ENCODE measurements at regions not wholly inside any gene's neighbourhood (a gene's known extent, or its start where the extent isn't known, plus 50 kb on each side); places are given as distances from the start of the nearest gene placed in this dataset.

- H3K27ac Mint-ChIP-seq = no peak overlapping the region
- Histone ChIP-seq H3K4me1 (no peaks in the 10 kb centered on the region), H3K27me3 (no peaks in the 10 kb centered on the region), H3F3A (ENCODE audit: low read depth) (no peaks in the 10 kb centered on the region), H3K79me2 (ENCODE audit: low read depth) (no peaks in the 10 kb centered on the region), H3K9me3 (ENCODE audit: low read depth) (no peaks in the 10 kb centered on the region), H3K27ac (no peak overlapping the region), H2AFZ (replicated peaks) (no peak overlapping the region), H3K4me2 (no peak overlapping the region), H3K9ac (no peak overlapping the region), H3K36me3 (no peaks in the 10 kb centered on the region), H4K20me1 (ENCODE audit: low read depth) (no peaks in the 10 kb centered on the region), H3K4me3 (no peak overlapping the region)
- no peak overlapping the region for H3K4me3 Mint-ChIP-seq
- no peaks in the 10 kb centered on the region for H3K36me3 Mint-ChIP-seq
- no peaks in the 10 kb centered on the region for H3K27me3 Mint-ChIP-seq (ENCODE audit: insufficient read depth, low read depth)
- H3K9me3 Mint-ChIP-seq = peaks cover 10% of the 10 kb centered on the region
- H3K4me1 Mint-ChIP-seq = no peaks in the 10 kb centered on the region
- DNase-seq (ENCODE audit: low spot score) = no peak
- no peak for TF ChIP-seq EZH2 (IDR thresholded peaks at IDR 0.05)
- no peak for TF ChIP-seq CTCF (IDR thresholded peaks at IDR 0.05)
- no peak for TF ChIP-seq EZH2phosphoT487 (IDR thresholded peaks at IDR 0.05)
These were observed 350.9 kb downstream of the YTHDC2 start for GRCh38 chr5:113864437-113864836.

- TF ChIP-seq EZH2phosphoT487 (IDR thresholded peaks at IDR 0.05) = no peak
- TF ChIP-seq CTCF (IDR thresholded peaks at IDR 0.05) = no peak
- TF ChIP-seq EZH2 (IDR thresholded peaks at IDR 0.05) = no peak
- Mint-ChIP-seq H3K36me3 (no peaks in the 10 kb centered on the region), H3K4me1 (no peaks in the 10 kb centered on the region), H3K27me3 (ENCODE audit: insufficient read depth, low read depth) (no peaks in the 10 kb centered on the region), H3K27ac (no peak overlapping the region), H3K4me3 (no peak overlapping the region), H3K9me3 (peaks cover 5% of the 10 kb centered on the region)
- Histone ChIP-seq H3K4me2 (no peak overlapping the region), H3K4me3 (no peak overlapping the region), H3K27ac (no peak overlapping the region), H3K79me2 (ENCODE audit: low read depth) (no peaks in the 10 kb centered on the region), H3K36me3 (no peaks in the 10 kb centered on the region), H4K20me1 (ENCODE audit: low read depth) (no peaks in the 10 kb centered on the region), H3K4me1 (no peaks in the 10 kb centered on the region), H3K9me3 (ENCODE audit: low read depth) (no peaks in the 10 kb centered on the region), H3K27me3 (no peaks in the 10 kb centered on the region), H2AFZ (replicated peaks) (no peak overlapping the region), H3K9ac (no peak overlapping the region), H3F3A (ENCODE audit: low read depth) (no peaks in the 10 kb centered on the region)
- no peak for DNase-seq (ENCODE audit: low spot score)
These were observed 353.3 kb downstream of the YTHDC2 start for GRCh38 chr5:113866763-113867162.

GRCh38 chr5:113869611-113870010, 356.1 kb downstream of the YTHDC2 start:
- Mint-ChIP-seq H3K36me3 (no peaks in the 10 kb centered on the region), H3K27me3 (ENCODE audit: insufficient read depth, low read depth) (peaks cover 2% of the 10 kb centered on the region), H3K27ac (no peak overlapping the region), H3K9me3 (peaks cover 5% of the 10 kb centered on the region), H3K4me1 (no peaks in the 10 kb centered on the region), H3K4me3 (no peak overlapping the region)
- Histone ChIP-seq H3F3A (ENCODE audit: low read depth) (no peaks in the 10 kb centered on the region), H4K20me1 (ENCODE audit: low read depth) (no peaks in the 10 kb centered on the region), H3K9ac (no peak overlapping the region), H3K27me3 (no peaks in the 10 kb centered on the region), H3K27ac (no peak overlapping the region), H2AFZ (replicated peaks) (no peak overlapping the region), H3K4me1 (no peaks in the 10 kb centered on the region), H3K79me2 (ENCODE audit: low read depth) (no peaks in the 10 kb centered on the region), H3K4me2 (no peak overlapping the region), H3K9me3 (ENCODE audit: low read depth) (no peaks in the 10 kb centered on the region), H3K36me3 (no peaks in the 10 kb centered on the region), H3K4me3 (no peak overlapping the region)
- TF ChIP-seq CTCF (IDR thresholded peaks at IDR 0.05) = no peak
- TF ChIP-seq EZH2 (IDR thresholded peaks at IDR 0.05) = no peak
- no peak for TF ChIP-seq EZH2phosphoT487 (IDR thresholded peaks at IDR 0.05)
- DNase-seq (ENCODE audit: low spot score) = no peak

- Histone ChIP-seq H3K9ac (no peak overlapping the region), H3K9me3 (ENCODE audit: low read depth) (no peaks in the 10 kb centered on the region), H3K79me2 (ENCODE audit: low read depth) (no peaks in the 10 kb centered on the region), H3K27ac (no peak overlapping the region), H3F3A (ENCODE audit: low read depth) (no peaks in the 10 kb centered on the region), H3K4me3 (no peak overlapping the region), H4K20me1 (ENCODE audit: low read depth) (no peaks in the 10 kb centered on the region), H3K36me3 (no peaks in the 10 kb centered on the region), H3K4me2 (no peak overlapping the region), H2AFZ (replicated peaks) (no peak overlapping the region), H3K4me1 (no peaks in the 10 kb centered on the region), H3K27me3 (no peaks in the 10 kb centered on the region)
- no peaks in the 10 kb centered on the region for H3K4me1 Mint-ChIP-seq
- H3K9me3 Mint-ChIP-seq = no peaks in the 10 kb centered on the region
- no peak overlapping the region for H3K27ac Mint-ChIP-seq
- no peaks in the 10 kb centered on the region for H3K36me3 Mint-ChIP-seq
- H3K4me3 Mint-ChIP-seq = no peak overlapping the region
- TF ChIP-seq EZH2phosphoT487 (IDR thresholded peaks at IDR 0.05) = no peak
- TF ChIP-seq EZH2 (IDR thresholded peaks at IDR 0.05) = no peak
- no peak for TF ChIP-seq CTCF (IDR thresholded peaks at IDR 0.05)
- H3K27me3 Mint-ChIP-seq (ENCODE audit: insufficient read depth, low read depth) = peaks cover 2% of the 10 kb centered on the region
- DNase-seq (ENCODE audit: low spot score) = no peak
These were observed 358.5 kb downstream of the YTHDC2 start for GRCh38 chr5:113871972-113872371.
